Mesodermal cell (in vitro differentiated cells): ENCODE measurements at regions not wholly inside any gene's neighbourhood (a gene's known extent, or its start where the extent isn't known, plus 50 kb on each side); places are given as distances from the start of the nearest gene placed in this dataset.

Source experiments
- H3K27ac ChIP-seq: 2 replicates; pipeline ENCODE4 v1.7.0; 2013; ENCODE audit warnings: mild to moderate bottlenecking, low read depth, low read length, moderate library complexity; ENCODE audit not compliant: severe bottlenecking
- H3K36me3 ChIP-seq: 2 replicates; pipeline ENCODE4 v1.7.1; 2013; ENCODE audit warnings: mild to moderate bottlenecking, low read length, moderate library complexity; ENCODE audit not compliant: control insufficient read depth, insufficient read depth
- H3K4me1 ChIP-seq: one replicate; pipeline ENCODE4 v1.7.1; 2013; ENCODE audit warnings: mild to moderate bottlenecking, low read length; ENCODE audit not compliant: insufficient read depth, control insufficient read depth, poor library complexity, severe bottlenecking
- H3K4me3 ChIP-seq: 2 replicates; pipeline ENCODE4 v1.7.0; 2013; ENCODE audit warnings: low read length, control low read depth, mild to moderate bottlenecking; ENCODE audit not compliant: insufficient read depth, poor library complexity, severe bottlenecking; ENCODE audit errors: extremely low read depth
- H3K9me3 ChIP-seq: 2 replicates; pipeline ENCODE4 v1.7.1; 2013; ENCODE audit warnings: mild to moderate bottlenecking, low read length, moderate library complexity; ENCODE audit not compliant: control insufficient read depth
- WGBS, 2 experiments: methylation state at CpG; one replicate each; pipeline ENCODE4 v1.1.5; 2013; ENCODE audit warnings: missing lambda C conversion rate in 2 of 2; ENCODE audit not compliant: insufficient coverage in 2 of 2; 5-methylcytosine and 5-hydroxymethylcytosine counted together

DNA sequence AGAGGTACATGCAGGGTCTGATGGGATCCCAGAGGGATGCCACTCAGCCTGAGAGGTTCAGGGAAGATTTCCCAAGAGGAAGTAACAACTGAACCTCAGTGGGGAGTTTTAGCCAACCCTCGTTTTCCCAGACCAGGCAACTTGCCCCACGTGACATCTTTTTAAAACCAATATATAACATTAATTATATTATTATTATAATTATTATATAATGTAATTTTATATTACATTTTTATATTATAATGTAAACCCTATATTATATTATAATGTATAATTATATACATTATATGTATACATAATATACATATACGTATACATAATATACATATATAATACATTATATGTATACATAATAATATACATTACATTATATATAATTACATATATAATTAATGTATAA is 62.8 kb upstream of the WWC1 start:
- Histone ChIP-seq H3K4me3 (no peak overlapping the region), H3K36me3 (no peaks in the 10 kb centered on the region), H3K27ac (no peak overlapping the region), H3K4me1 (peaks cover 31% of the 10 kb centered on the region), H3K9me3 (no peaks in the 10 kb centered on the region)
- WGBS, 2 experiments, result no CpG with 5 or more reads among the region's 3 CpGs

- WGBS, 2 experiments, result 100% methylated on average over 1 to 2 of the region's 3 CpGs
- H3K4me3 ChIP-seq, result no peak overlapping the region
- H3K36me3 ChIP-seq, result no peaks in the 10 kb centered on the region
- H3K9me3 ChIP-seq, result no peaks in the 10 kb centered on the region
- H3K4me1 ChIP-seq, result no peaks in the 10 kb centered on the region
- no peak overlapping the region for H3K27ac ChIP-seq
These were observed 57.3 kb upstream of the WWC1 start for GRCh38 chr5:168234133-168234532.

GRCh38 chr5:168238463-168238862 is 53.0 kb upstream of the WWC1 start:
- no peaks in the 10 kb centered on the region for H3K9me3 ChIP-seq
- H3K4me3 ChIP-seq, result no peak overlapping the region
- H3K27ac ChIP-seq, result peak overlapping the region; percentile 39
- 67 to 72% methylated on average over 6 to 8 of the region's 8 CpGs for WGBS, 2 experiments
- H3K36me3 ChIP-seq, result no peaks in the 10 kb centered on the region
- no peaks in the 10 kb centered on the region for H3K4me1 ChIP-seq

DNA sequence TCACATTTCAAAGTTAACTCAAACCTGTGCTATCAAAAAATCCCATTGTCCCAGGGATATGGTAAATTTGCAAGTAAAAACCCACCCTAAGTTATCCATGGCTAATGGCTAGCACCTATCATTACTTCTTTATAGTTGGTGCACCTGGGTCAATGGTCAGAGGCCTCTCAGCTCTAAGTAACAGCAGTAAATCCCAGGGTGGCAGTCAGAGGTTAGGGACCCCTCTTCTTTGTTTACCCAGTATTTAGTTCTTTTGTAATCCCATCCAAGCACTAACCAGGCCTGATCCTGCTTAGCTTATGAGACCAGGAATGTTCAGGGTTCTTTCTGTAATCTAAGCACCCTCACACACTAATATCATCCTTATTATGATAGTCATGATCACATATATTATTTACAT is 52.1 kb upstream of the WWC1 start:
- Histone ChIP-seq H3K36me3 (no peaks in the 10 kb centered on the region), H3K27ac (no peak overlapping the region), H3K9me3 (no peaks in the 10 kb centered on the region), H3K4me1 (no peaks in the 10 kb centered on the region), H3K4me3 (no peak overlapping the region)
